Lung (tissue), 11 donors: ENCODE measurements at regions not wholly inside any gene's neighbourhood (a gene's known extent, or its start where the extent isn't known, plus 50 kb on each side); places are given as distances from the start of the nearest gene placed in this dataset.
"Not testable (repeated sequence)": the region's sequence is repeated elsewhere in the genome, so short reads cannot be mapped to it uniquely, and the experiment has no call there.

Experiments used
- ATAC-seq: fragments of 200-7000 bp; cut with Tn5 transposase; one replicate; pipeline ENCODE4 v1.9.1; 2020; ENCODE audit warnings: moderate number of reproducible peaks; ENCODE audit not compliant: insufficient read depth, low FRiP score
- DNase-seq, 3 donors: peaks; one replicate each; pipeline ENCODE4 v3.0.0-alpha.2; 2013 to 2017
- H3K27ac ChIP-seq, 2 donors: one replicate each; pipeline ENCODE4 v1.5.1; 2013; ENCODE audit warnings: mild to moderate bottlenecking in 2 of 2, moderate library complexity in 2 of 2, control low read depth in 1 of 2, inconsistent platforms in 1 of 2, low read depth in 1 of 2, low read length in 1 of 2
- H3K27me3 ChIP-seq, 3 donors: one replicate each; pipeline ENCODE4 v1.5.1; 2013; ENCODE audit warnings: low read length in 2 of 3; ENCODE audit not compliant: control insufficient read depth in 3 of 3, insufficient read depth in 3 of 3
- H3K36me3 ChIP-seq, 4 donors: one replicate each; pipeline ENCODE4 v1.5.1; 2013; ENCODE audit warnings: low read length in 4 of 4, mild to moderate bottlenecking in 1 of 4, moderate library complexity in 1 of 4; ENCODE audit not compliant: control insufficient read depth in 4 of 4, insufficient read depth in 4 of 4
- H3K4me1 ChIP-seq, 5 donors: one replicate each; pipeline ENCODE4 v1.5.1; 2013; ENCODE audit warnings: low read length in 5 of 5, mild to moderate bottlenecking in 2 of 5, moderate library complexity in 1 of 5; ENCODE audit not compliant: control insufficient read depth in 5 of 5, insufficient read depth in 5 of 5
- H3K4me3 ChIP-seq: one replicate; pipeline ENCODE4 v1.5.1; 2013; ENCODE audit warnings: mild to moderate bottlenecking, control low read depth, moderate library complexity
- H3K9ac ChIP-seq, 2 donors: one replicate each; pipeline ENCODE4 v1.5.1; 2013; ENCODE audit warnings: low read length in 2 of 2, control low read depth in 1 of 2; ENCODE audit not compliant: insufficient read depth in 1 of 2
- H3K9me3 ChIP-seq, 4 donors: one replicate each; pipeline ENCODE4 v1.5.1; 2013; ENCODE audit warnings: low read length in 3 of 4, mild to moderate bottlenecking in 1 of 4, moderate library complexity in 1 of 4; ENCODE audit not compliant: control insufficient read depth in 4 of 4, insufficient read depth in 3 of 4
- WGBS, 2 donors: extraction: QIAGEN DNeasy Blood & Tissue Kit; methylation state at CpG; one replicate each; pipeline ENCODE4 v1.1.7; 2013; 5-methylcytosine and 5-hydroxymethylcytosine counted together
- TF ChIP-seq, protein P1 (sequence below): IDR thresholded peaks from 2 replicates; pipeline ENCODE4 v1.5.1; 2012; ENCODE audit warnings: mild to moderate bottlenecking; ENCODE audit errors: control extremely low read depth, extremely low read depth
- donor health status: control.
- donor health status: control.
- donor health status: Bipolar disorder and iron deficiency.
- donor health status: healthy.
- donor health status: DM: yes; HTN: yes; CAD: no.

DNA sequence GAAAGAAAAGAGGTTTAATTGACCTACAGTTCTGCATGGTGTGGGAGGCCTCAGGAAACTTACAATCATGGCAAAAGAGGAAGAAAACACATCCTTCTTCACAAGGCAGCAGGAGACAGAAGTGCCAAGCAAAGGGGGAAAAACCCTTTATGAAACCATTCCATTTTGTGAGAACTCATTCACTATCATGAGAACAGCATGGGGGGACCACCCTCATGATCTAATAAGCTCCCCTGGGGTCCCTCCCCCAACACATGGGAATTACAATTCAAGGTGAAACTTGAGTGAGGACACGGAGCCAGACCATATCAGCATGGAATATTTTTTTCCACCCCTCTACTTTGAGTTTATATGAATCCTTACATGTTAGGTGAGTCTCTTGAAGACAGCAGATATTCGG is 173.7 kb downstream of the PHF2 start:
- H3K36me3 ChIP-seq = no peaks in the 10 kb centered on the region
- H3K9ac ChIP-seq = no peak overlapping the region
- DNase-seq (no peak), ATAC-seq (no peak)
- no peaks in the 10 kb centered on the region for H3K4me1 ChIP-seq
- no peaks in the 10 kb centered on the region for H3K27me3 ChIP-seq
- peaks cover 0 to 21% (median 18%) of the 10 kb centered on the region in 4 donors for H3K9me3 ChIP-seq
- H3K27ac ChIP-seq = no peak overlapping the region
- H3K4me3 ChIP-seq = no peak overlapping the region
- 74 to 78% methylated on average over 2 of the region's 2 CpGs for WGBS, 2 donors
- TF ChIP-seq, protein P1, sequence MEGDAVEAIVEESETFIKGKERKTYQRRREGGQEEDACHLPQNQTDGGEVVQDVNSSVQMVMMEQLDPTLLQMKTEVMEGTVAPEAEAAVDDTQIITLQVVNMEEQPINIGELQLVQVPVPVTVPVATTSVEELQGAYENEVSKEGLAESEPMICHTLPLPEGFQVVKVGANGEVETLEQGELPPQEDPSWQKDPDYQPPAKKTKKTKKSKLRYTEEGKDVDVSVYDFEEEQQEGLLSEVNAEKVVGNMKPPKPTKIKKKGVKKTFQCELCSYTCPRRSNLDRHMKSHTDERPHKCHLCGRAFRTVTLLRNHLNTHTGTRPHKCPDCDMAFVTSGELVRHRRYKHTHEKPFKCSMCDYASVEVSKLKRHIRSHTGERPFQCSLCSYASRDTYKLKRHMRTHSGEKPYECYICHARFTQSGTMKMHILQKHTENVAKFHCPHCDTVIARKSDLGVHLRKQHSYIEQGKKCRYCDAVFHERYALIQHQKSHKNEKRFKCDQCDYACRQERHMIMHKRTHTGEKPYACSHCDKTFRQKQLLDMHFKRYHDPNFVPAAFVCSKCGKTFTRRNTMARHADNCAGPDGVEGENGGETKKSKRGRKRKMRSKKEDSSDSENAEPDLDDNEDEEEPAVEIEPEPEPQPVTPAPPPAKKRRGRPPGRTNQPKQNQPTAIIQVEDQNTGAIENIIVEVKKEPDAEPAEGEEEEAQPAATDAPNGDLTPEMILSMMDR = no peak

DNA sequence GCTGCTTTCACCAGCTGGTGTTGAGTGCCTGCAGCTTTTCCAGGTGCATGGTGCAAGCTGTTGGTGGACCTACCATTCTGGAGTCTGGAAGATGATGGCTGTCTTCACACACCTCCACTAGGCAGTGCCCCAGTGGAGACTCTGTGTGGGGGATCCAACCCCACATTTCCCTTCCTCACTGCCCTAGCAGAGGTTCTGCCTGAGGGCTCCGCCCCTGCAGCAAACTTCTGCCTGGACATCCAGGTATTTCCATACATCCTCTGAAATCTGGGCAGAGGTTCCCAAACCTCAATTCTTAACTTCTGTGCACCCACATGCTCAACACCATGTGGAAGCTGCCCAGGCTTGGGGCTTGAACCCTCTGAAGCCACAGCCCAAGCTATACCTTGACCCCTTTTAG is 172.4 kb downstream of the PHF2 start:
- 92 to 100% methylated on average over 1 of the region's 1 CpG for WGBS, 2 donors
- H3K9me3 ChIP-seq = peaks cover 0 to 21% (median 18%) of the 10 kb centered on the region in 4 donors

DNA sequence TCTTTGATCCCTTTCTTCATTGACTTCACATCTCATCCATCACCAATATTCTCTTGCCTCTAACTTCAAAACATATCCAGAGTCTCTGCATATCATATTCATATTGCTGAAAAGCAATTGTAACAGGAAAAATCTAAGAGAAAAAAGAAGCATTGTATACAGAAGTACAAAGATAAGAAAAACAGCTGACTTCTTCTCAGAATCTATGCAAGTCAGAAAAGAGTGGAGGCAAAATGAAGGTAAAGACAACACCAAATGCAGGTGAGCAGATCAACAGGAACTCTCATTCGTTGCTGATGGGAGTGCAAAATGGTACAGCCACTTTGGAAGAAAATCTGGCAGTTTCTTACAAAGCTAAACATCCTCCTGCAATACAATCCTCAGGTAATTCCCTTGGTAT is 155.6 kb downstream of the PHF2 start:
- TF ChIP-seq, protein P1 = no peak
- no peaks in the 10 kb centered on the region for H3K27me3 ChIP-seq
- H3K36me3 ChIP-seq = no peaks in the 10 kb centered on the region
- DNase-seq (no peak), ATAC-seq (no peak)
- no peak overlapping the region for H3K27ac ChIP-seq
- 52 to 57% methylated on average over 1 of the region's 1 CpG for WGBS, 2 donors
- H3K9me3 ChIP-seq = peaks cover 0 to 18% (median 2%) of the 10 kb centered on the region in 4 donors
- no peak overlapping the region for H3K4me3 ChIP-seq
- H3K4me1 ChIP-seq = peaks cover 0 to 7% (median 0%) of the 10 kb centered on the region in 5 donors
- H3K9ac ChIP-seq = no peak overlapping the region

More for the DNA sequence above, 172.4 kb downstream of the PHF2 start:
- not testable (repeated sequence) for H3K9ac ChIP-seq, H3K27me3 ChIP-seq, H3K36me3 ChIP-seq, ATAC-seq, H3K27ac ChIP-seq, H3K4me1 ChIP-seq, DNase-seq, H3K4me3 ChIP-seq

DNA sequence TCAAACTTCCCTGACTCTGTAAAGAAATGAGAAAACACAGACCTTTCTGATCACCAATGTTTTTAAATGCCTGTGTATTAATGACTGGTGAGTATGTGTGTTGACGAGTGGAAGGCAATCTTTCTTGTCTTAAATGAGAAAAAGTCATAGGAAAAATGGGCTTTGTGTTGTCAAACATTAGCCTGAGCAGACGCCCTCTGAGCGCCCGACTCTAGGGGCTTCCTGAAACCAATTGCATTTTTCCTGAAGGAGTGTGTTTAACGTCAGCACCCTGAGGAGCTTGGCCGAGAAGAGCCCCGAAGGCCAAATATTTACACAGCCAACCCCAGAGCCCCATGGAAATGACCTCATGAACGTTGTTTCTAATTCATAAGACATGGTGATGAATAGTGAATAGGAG is 154.3 kb downstream of the PHF2 start:
- Histone ChIP-seq H3K27ac (no peak overlapping the region), H3K9me3 (peaks cover 0 to 18% (median 2%) of the 10 kb centered on the region in 4 donors), H3K4me3 (no peak overlapping the region), H3K27me3 (no peaks in the 10 kb centered on the region), H3K4me1 (peaks cover 0 to 7% (median 0%) of the 10 kb centered on the region in 5 donors), H3K36me3 (no peaks in the 10 kb centered on the region), H3K9ac (no peak overlapping the region)
- ATAC-seq = no peak
- 40 to 66% methylated on average over 8 of the region's 8 CpGs for WGBS, 2 donors
- TF ChIP-seq, protein P1 = no peak
- peak; percentile 40 to 65 (median 45) for DNase-seq
